ENCODE measurements at regions not wholly inside any gene's neighbourhood (a gene's known extent, or its start where the extent isn't known, plus 50 kb on each side); places are given as distances from the start of the nearest gene placed in this dataset.
"Not testable (repeated sequence)": the region's sequence is repeated elsewhere in the genome, so short reads cannot be mapped to it uniquely, and the experiment has no call there.

DNA sequence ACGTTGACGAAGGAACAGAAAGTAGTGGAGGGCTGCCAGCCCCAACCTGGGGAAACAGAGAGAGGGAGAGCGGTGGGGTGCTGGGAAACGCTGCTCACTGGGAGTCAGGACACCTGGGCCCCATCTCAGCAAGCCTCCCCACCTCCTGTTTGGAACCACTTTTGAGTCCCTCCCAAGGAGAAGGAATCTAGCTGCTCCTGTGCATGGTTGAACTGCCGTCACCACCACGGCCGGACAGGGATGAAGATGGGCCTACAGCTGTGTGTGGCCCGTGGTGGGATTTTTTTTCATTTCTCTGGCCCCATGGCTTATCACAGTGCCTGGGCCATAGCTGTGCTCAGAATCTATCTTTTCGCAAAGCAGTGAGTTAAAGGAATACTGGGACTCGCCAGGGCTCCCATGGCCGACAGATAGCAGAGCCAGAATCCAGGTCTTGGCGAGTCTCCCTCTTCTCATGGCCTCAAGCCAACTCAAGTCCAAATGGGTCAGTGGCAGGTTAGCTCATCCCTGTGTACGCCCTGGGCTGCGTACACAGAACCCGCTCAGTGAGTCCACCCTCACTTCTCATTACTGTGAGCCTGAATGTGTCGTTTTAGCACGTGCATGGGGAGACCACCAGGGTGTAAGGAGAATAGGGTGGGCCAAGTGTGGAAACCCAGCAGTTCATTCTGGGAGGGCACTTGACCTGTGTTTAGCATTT is 271.2 kb downstream of the FAM43A start:
- H2AFZ ChIP-seq (replicated peaks): no peak overlapping the region
- H3K9me3 ChIP-seq (ENCODE audit: low read depth): no peaks in the 10 kb centered on the region
- TF ChIP-seq EZH2 (IDR thresholded peaks at IDR 0.05): no peak
- TF ChIP-seq EZH2phosphoT487 (IDR thresholded peaks at IDR 0.05): no peak
- TF ChIP-seq CTCF (IDR thresholded peaks at IDR 0.05): no peak
- Mint-ChIP-seq H3K4me3 (no peak overlapping the region), H3K27ac (no peak overlapping the region), H3K4me1 (peaks cover 3% of the 10 kb centered on the region), H3K9me3 (no peaks in the 10 kb centered on the region), H3K36me3 (no peaks in the 10 kb centered on the region), H3K27me3 (ENCODE audit: insufficient read depth, low read depth) (peaks cover 4% of the 10 kb centered on the region)
- no peaks in the 10 kb centered on the region for H3F3A ChIP-seq (ENCODE audit: low read depth)
- no peak for DNase-seq (ENCODE audit: low spot score)
- H4K20me1 ChIP-seq (ENCODE audit: low read depth): no peaks in the 10 kb centered on the region
- no peak overlapping the region for H3K4me2 ChIP-seq
- no peaks in the 10 kb centered on the region for H3K4me1 ChIP-seq
- H3K9ac ChIP-seq: no peak overlapping the region
- no peaks in the 10 kb centered on the region for H3K36me3 ChIP-seq
- H3K27ac ChIP-seq: no peak overlapping the region
- H3K4me3 ChIP-seq: no peak overlapping the region
- no peaks in the 10 kb centered on the region for H3K79me2 ChIP-seq (ENCODE audit: low read depth)
- no peaks in the 10 kb centered on the region for H3K27me3 ChIP-seq

- Histone ChIP-seq H3K27me3 (no peaks in the 10 kb centered on the region), H3K9ac (no peak overlapping the region), H3K4me1 (no peaks in the 10 kb centered on the region), H2AFZ (replicated peaks) (no peak overlapping the region), H3K36me3 (no peaks in the 10 kb centered on the region), H3K9me3 (ENCODE audit: low read depth) (no peaks in the 10 kb centered on the region), H3K27ac (no peak overlapping the region), H3K4me3 (no peak overlapping the region), H3K79me2 (ENCODE audit: low read depth) (no peaks in the 10 kb centered on the region), H3F3A (ENCODE audit: low read depth) (no peaks in the 10 kb centered on the region), H3K4me2 (no peak overlapping the region), H4K20me1 (ENCODE audit: low read depth) (no peaks in the 10 kb centered on the region)
- TF ChIP-seq CTCF (IDR thresholded peaks at IDR 0.05): no peak
- TF ChIP-seq EZH2phosphoT487 (IDR thresholded peaks at IDR 0.05): no peak
- no peak for TF ChIP-seq EZH2 (IDR thresholded peaks at IDR 0.05)
- H3K9me3 Mint-ChIP-seq: peaks cover 2% of the 10 kb centered on the region
- peak overlapping the region; percentile 90 for H3K27ac Mint-ChIP-seq
- no peak overlapping the region for H3K4me3 Mint-ChIP-seq
- H3K27me3 Mint-ChIP-seq (ENCODE audit: insufficient read depth, low read depth): peaks cover 4% of the 10 kb centered on the region
- H3K36me3 Mint-ChIP-seq: no peaks in the 10 kb centered on the region
- peaks cover 3% of the 10 kb centered on the region for H3K4me1 Mint-ChIP-seq
- DNase-seq (ENCODE audit: low spot score): no peak
Measured at GRCh38 chr3:194957743-194958240, 272.1 kb downstream of the FAM43A start.

DNA sequence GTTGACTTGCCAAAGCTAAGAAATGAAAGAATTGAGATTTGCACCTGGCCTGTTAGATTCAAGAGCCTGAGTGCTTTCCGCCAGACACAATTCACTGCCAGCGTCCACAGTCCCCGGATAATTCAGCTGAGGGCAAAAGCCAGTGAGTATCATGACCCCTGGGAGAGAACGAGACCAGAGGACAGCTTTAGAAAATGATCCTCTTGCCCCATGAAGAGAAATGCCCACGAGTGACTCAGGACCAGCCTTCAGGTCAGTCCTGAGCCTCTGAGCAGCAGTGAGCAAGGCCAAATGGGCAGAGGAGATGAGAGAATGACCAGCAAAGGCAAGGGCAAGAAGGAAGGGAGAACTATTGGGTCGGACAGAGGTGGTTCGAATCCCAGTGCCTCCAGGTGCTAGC is 273.5 kb downstream of the FAM43A start:
- TF ChIP-seq CTCF (IDR thresholded peaks at IDR 0.05): no peak
- no peak for TF ChIP-seq EZH2 (IDR thresholded peaks at IDR 0.05)
- Histone ChIP-seq H3K27me3 (no peaks in the 10 kb centered on the region), H3K4me1 (no peaks in the 10 kb centered on the region), H3K4me2 (no peak overlapping the region), H3K36me3 (no peaks in the 10 kb centered on the region), H3K9me3 (ENCODE audit: low read depth) (no peaks in the 10 kb centered on the region), H2AFZ (replicated peaks) (no peak overlapping the region), H3K79me2 (ENCODE audit: low read depth) (no peaks in the 10 kb centered on the region), H3K4me3 (no peak overlapping the region), H3K27ac (no peak overlapping the region), H4K20me1 (ENCODE audit: low read depth) (no peaks in the 10 kb centered on the region), H3K9ac (no peak overlapping the region), H3F3A (ENCODE audit: low read depth) (no peaks in the 10 kb centered on the region)
- H3K9me3 Mint-ChIP-seq: peaks cover 2% of the 10 kb centered on the region
- no peaks in the 10 kb centered on the region for H3K36me3 Mint-ChIP-seq
- DNase-seq (ENCODE audit: low spot score): no peak
- H3K4me1 Mint-ChIP-seq: peaks cover 3% of the 10 kb centered on the region
- H3K27ac Mint-ChIP-seq: peak overlapping the region; percentile 51
- H3K4me3 Mint-ChIP-seq: no peak overlapping the region
- H3K27me3 Mint-ChIP-seq (ENCODE audit: insufficient read depth, low read depth): peaks cover 4% of the 10 kb centered on the region

DNA sequence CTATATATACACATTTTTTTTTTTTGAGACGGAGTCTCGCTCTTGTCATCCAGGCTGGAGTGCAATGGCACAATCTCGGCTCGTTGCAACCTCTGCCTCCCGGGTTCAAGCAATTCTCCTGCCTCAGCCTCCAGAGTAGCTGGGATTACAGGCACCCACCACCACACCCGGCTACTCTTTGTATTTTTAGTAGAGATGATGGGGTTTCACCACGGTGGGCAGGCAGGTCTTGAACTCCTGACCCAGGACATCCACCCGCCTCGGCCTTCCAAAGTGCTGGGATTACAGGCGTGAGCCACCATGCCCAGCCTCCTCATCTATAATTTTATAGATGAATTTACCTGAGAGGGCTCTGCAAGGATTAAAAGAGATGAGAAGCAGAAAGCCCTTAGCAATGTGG is 274.0 kb downstream of the FAM43A start:
- H3K4me1 Mint-ChIP-seq; H3K4me3 ChIP-seq; H3K27me3 Mint-ChIP-seq (ENCODE audit: insufficient read depth, low read depth); H4K20me1 ChIP-seq (ENCODE audit: low read depth); H3K9ac ChIP-seq; H3K79me2 ChIP-seq (ENCODE audit: low read depth); DNase-seq (ENCODE audit: low spot score); H3K27ac ChIP-seq; H3K4me3 Mint-ChIP-seq; H3K9me3 ChIP-seq (ENCODE audit: low read depth); H3F3A ChIP-seq (ENCODE audit: low read depth); H3K27ac Mint-ChIP-seq; H3K4me2 ChIP-seq; H2AFZ ChIP-seq (replicated peaks); H3K36me3 Mint-ChIP-seq; H3K9me3 Mint-ChIP-seq; H3K36me3 ChIP-seq; H3K27me3 ChIP-seq; H3K4me1 ChIP-seq: not testable (repeated sequence)
